SK-N-SH (cell line): ENCODE measurements at regions not wholly inside any gene's neighbourhood (a gene's known extent, or its start where the extent isn't known, plus 50 kb on each side); places are given as distances from the start of the nearest gene placed in this dataset.

Source experiments
- EP300 ChIP-seq, 2 experiments: IDR thresholded peaks; 2 replicates each; pipeline versions ENCODE4 v1.4.0 to v1.6.1; 2012; ENCODE audit warnings: borderline replicate concordance in 1 of 2, low read depth in 1 of 2, low read length in 1 of 2
- FOXJ3 ChIP-seq: sonication (generic); formaldehyde crosslinking; IDR thresholded peaks from 2 replicates; pipeline ENCODE4 v1.5.1; 2020; ENCODE audit warnings: mild to moderate bottlenecking, missing genetic modification reagents
- FOXM1 ChIP-seq: IDR thresholded peaks from 2 replicates; pipeline ENCODE4 v1.4.0; 2012; ENCODE audit warnings: low read depth, mild to moderate bottlenecking
- NFIC ChIP-seq: IDR thresholded peaks from 2 replicates; pipeline ENCODE4 v1.4.0; 2012; ENCODE audit warnings: borderline replicate concordance
- RAD21 ChIP-seq: IDR thresholded peaks from 2 replicates; pipeline ENCODE4 v1.6.1; 2012; ENCODE audit warnings: mild to moderate bottlenecking, low read length
- RFX5 ChIP-seq: IDR thresholded peaks from 2 replicates; pipeline ENCODE4 v1.6.1; 2012; ENCODE audit warnings: mild to moderate bottlenecking, improper control_type of control experiment, low read length
- TCF12 ChIP-seq: IDR thresholded peaks from 2 replicates; pipeline ENCODE4 v1.4.0; 2012
- YY1 ChIP-seq: IDR thresholded peaks from 2 replicates; pipeline ENCODE4 v1.4.0; 2012; ENCODE audit warnings: low read depth, mild to moderate bottlenecking
- TF ChIP-seq, protein P1 (sequence below): fragments of 200-600 bp; sonication (generic); IDR thresholded peaks from 2 replicates; pipeline ENCODE4 v1.6.1; 2017; ENCODE audit warnings: antibody characterized with exemption, mild to moderate bottlenecking, moderate library complexity
- TF ChIP-seq, protein P2 (sequence below): IDR thresholded peaks from 2 replicates; pipeline ENCODE4; 2012

DNA sequence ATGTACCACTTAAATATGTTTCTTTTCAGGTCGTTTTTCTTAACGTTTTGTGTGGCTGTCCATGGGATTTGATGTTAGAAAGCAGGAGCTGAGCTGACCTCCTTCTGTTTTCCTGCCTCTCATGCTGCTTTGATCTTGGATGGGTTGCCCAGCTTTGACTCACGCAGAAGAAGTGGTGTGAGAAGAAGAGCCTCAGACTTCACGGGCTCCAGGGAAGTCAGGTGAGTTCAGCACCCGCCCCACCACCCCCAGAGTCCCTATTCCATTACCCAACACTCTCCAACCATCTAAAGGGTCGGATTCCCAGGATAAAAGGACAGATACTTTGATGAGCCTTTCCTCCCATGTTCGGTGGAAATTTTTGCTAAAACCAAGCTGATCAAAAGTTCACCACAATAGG lies 373.4 kb downstream of the IRX2 start:
- TF ChIP-seq, protein P1, sequence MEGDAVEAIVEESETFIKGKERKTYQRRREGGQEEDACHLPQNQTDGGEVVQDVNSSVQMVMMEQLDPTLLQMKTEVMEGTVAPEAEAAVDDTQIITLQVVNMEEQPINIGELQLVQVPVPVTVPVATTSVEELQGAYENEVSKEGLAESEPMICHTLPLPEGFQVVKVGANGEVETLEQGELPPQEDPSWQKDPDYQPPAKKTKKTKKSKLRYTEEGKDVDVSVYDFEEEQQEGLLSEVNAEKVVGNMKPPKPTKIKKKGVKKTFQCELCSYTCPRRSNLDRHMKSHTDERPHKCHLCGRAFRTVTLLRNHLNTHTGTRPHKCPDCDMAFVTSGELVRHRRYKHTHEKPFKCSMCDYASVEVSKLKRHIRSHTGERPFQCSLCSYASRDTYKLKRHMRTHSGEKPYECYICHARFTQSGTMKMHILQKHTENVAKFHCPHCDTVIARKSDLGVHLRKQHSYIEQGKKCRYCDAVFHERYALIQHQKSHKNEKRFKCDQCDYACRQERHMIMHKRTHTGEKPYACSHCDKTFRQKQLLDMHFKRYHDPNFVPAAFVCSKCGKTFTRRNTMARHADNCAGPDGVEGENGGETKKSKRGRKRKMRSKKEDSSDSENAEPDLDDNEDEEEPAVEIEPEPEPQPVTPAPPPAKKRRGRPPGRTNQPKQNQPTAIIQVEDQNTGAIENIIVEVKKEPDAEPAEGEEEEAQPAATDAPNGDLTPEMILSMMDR = no peak
- TF ChIP-seq FOXM1 (no peak), NFIC (no peak), RAD21 (no peak), FOXJ3 (CRISPR knock-in tag) (no peak), TCF12 (no peak), YY1 (no peak), EP300 (IDR thresholded peaks at IDR 0.05; ENCODE audit: borderline replicate concordance in 1 of 2, low read depth in 1 of 2, low read length in 1 of 2) (no peak), RFX5 (no peak)
- TF ChIP-seq, protein P2, sequence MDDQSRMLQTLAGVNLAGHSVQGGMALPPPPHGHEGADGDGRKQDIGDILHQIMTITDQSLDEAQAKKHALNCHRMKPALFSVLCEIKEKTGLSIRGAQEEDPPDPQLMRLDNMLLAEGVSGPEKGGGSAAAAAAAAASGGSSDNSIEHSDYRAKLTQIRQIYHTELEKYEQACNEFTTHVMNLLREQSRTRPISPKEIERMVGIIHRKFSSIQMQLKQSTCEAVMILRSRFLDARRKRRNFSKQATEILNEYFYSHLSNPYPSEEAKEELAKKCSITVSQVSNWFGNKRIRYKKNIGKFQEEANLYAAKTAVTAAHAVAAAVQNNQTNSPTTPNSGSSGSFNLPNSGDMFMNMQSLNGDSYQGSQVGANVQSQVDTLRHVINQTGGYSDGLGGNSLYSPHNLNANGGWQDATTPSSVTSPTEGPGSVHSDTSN = no peak
